ENCODE measurements at regions not wholly inside any gene's neighbourhood (a gene's known extent, or its start where the extent isn't known, plus 50 kb on each side); places are given as distances from the start of the nearest gene placed in this dataset.
"Not testable (repeated sequence)": the region's sequence is repeated elsewhere in the genome, so short reads cannot be mapped to it uniquely, and the experiment has no call there.

- peaks cover 0 to 8% (median 0%) of the 10 kb centered on the region in 4 donors for H3K9me3 ChIP-seq
- no peak for TF ChIP-seq POLR2AphosphoS5 (IDR thresholded peaks at IDR 0.05)
- no peak for TF ChIP-seq CTCF (IDR thresholded peaks at IDR 0.05)
- no peak for TF ChIP-seq POLR2A (IDR thresholded peaks at IDR 0.05)
- TF ChIP-seq EP300 (IDR thresholded peaks at IDR 0.05) = no peak
- no peaks in the 10 kb centered on the region for H3K4me1 ChIP-seq
- H3K4me3 ChIP-seq = no peak overlapping the region
- H3K27me3 ChIP-seq = no peaks in the 10 kb centered on the region
- H3K36me3 ChIP-seq = no peaks in the 10 kb centered on the region
- no peak for DNase-seq
- intact Hi-C loops (cut with DNase I; ENCODE audit: low total_unique reads) = no loop called here
- H3K27ac ChIP-seq = no peak overlapping the region
Measured at GRCh38 chr3:99559196-99559595, 79.2 kb upstream of the COL8A1 start.

- H3K4me1 ChIP-seq; H3K36me3 ChIP-seq; H3K27me3 ChIP-seq; H3K4me3 ChIP-seq; H3K9me3 ChIP-seq; intact Hi-C loops (cut with DNase I; ENCODE audit: low total_unique reads); DNase-seq; H3K27ac ChIP-seq: not testable (repeated sequence)
- WGBS, 5 donors = 94 to 98% (median 96%) methylated on average over 5 of the region's 5 CpGs
Measured at GRCh38 chr3:99555885-99556284, 82.5 kb upstream of the COL8A1 start.

- Histone ChIP-seq H3K4me3 (no peak overlapping the region), H3K36me3 (no peaks in the 10 kb centered on the region), H3K27ac (no peak overlapping the region), H3K27me3 (no peaks in the 10 kb centered on the region), H3K4me1 (peaks cover 0 to 7% (median 0%) of the 10 kb centered on the region in 4 donors), H3K9me3 (peaks cover 0 to 5% (median 0%) of the 10 kb centered on the region in 4 donors)
- intact Hi-C loops (cut with DNase I; ENCODE audit: low total_unique reads) = no loop called here
- DNase-seq = no peak
- TF ChIP-seq POLR2AphosphoS5 (IDR thresholded peaks at IDR 0.05) = no peak
- no peak for TF ChIP-seq POLR2A (IDR thresholded peaks at IDR 0.05)
- no peak for TF ChIP-seq CTCF (IDR thresholded peaks at IDR 0.05)
- no peak for TF ChIP-seq EP300 (IDR thresholded peaks at IDR 0.05)
- WGBS, 5 donors = 81 to 97% (median 81%) methylated on average over 1 of the region's 1 CpG
Measured at GRCh38 chr3:99551520-99551919, 86.9 kb upstream of the COL8A1 start.

GRCh38 chr3:99549957-99550603 lies 88.3 kb upstream of the COL8A1 start:
- Histone ChIP-seq H3K27me3 (no peaks in the 10 kb centered on the region), H3K9me3 (no peaks in the 10 kb centered on the region), H3K4me3 (no peak overlapping the region), H3K4me1 (peaks cover 6 to 16% (median 9%) of the 10 kb centered on the region in 4 donors), H3K36me3 (no peaks in the 10 kb centered on the region), H3K27ac (no peak overlapping the region)
- 56 to 76% (median 71%) methylated on average over 2 of the region's 2 CpGs for WGBS, 5 donors
- no peak for DNase-seq
- TF ChIP-seq CTCF (IDR thresholded peaks at IDR 0.05) = no peak
- no peak for TF ChIP-seq POLR2AphosphoS5 (IDR thresholded peaks at IDR 0.05)
- no peak for TF ChIP-seq POLR2A (IDR thresholded peaks at IDR 0.05)
- no peak for TF ChIP-seq EP300 (IDR thresholded peaks at IDR 0.05)
- intact Hi-C loops (cut with DNase I; ENCODE audit: low total_unique reads) = no loop called here

- no peaks in the 10 kb centered on the region for H3K9me3 ChIP-seq
- WGBS, 5 donors = 41 to 60% (median 57%) methylated on average over 4 of the region's 4 CpGs
- intact Hi-C loops (cut with DNase I; ENCODE audit: low total_unique reads) = no loop called here
Measured at GRCh38 chr3:99549220-99549619, 89.2 kb upstream of the COL8A1 start.

More at GRCh38 chr3:99549220-99549619, 89.2 kb upstream of the COL8A1 start:
- no peak overlapping the region for H3K27ac ChIP-seq
- H3K36me3 ChIP-seq = no peaks in the 10 kb centered on the region
- H3K27me3 ChIP-seq = no peaks in the 10 kb centered on the region
- no peak overlapping the region for H3K4me3 ChIP-seq
- no peak for DNase-seq
- H3K4me1 ChIP-seq = peaks cover 6 to 19% (median 15%) of the 10 kb centered on the region in 4 donors
- TF ChIP-seq EP300 (IDR thresholded peaks at IDR 0.05) (no peak), POLR2AphosphoS5 (IDR thresholded peaks at IDR 0.05) (no peak), POLR2A (IDR thresholded peaks at IDR 0.05) (no peak), CTCF (IDR thresholded peaks at IDR 0.05) (no peak)

Data from stomach (tissue), 8 donors.